HCT116 (cell line): ENCODE measurements at regions not wholly inside any gene's neighbourhood (a gene's known extent, or its start where the extent isn't known, plus 50 kb on each side); places are given as distances from the start of the nearest gene placed in this dataset.

ENCODE experiments used
- ATF3 ChIP-seq: IDR thresholded peaks from 2 replicates; pipeline ENCODE4 v1.6.1; 2012
- CTCF ChIP-seq, 3 experiments: fragments of 200-600 bp in 1 of 3; sonication (generic) in 1 of 3; IDR thresholded peaks in 2 of 3; conservative IDR thresholded peaks in 1 of 3; 2 replicates each; pipeline ENCODE4 v1.5.1; 2012 to 2017; ENCODE audit warnings: low read depth in 2 of 3, low read length in 2 of 3, antibody characterized with exemption in 1 of 3, borderline replicate concordance in 1 of 3, control low read depth in 1 of 3, mild to moderate bottlenecking in 1 of 3, mixed read lengths in 1 of 3, mixed run types in 1 of 3, moderate library complexity in 1 of 3; ENCODE audit not compliant: insufficient read depth in 1 of 3
- EZH2 ChIP-seq: fragments of 200-600 bp; sonication (generic); IDR thresholded peaks from 2 replicates; pipeline ENCODE4 v1.6.1; 2017; ENCODE audit warnings: antibody characterized with exemption, mixed run types
- POLR2A ChIP-seq: IDR thresholded peaks from 2 replicates; pipeline ENCODE4 v1.7.0; 2011; ENCODE audit warnings: borderline replicate concordance; ENCODE audit not compliant: insufficient read depth, insufficient read length; ENCODE audit errors: extremely low read depth
- POLR2AphosphoS5 ChIP-seq: IDR thresholded peaks from 2 replicates; pipeline ENCODE4 v1.6.1; 2011; ENCODE audit warnings: mild to moderate bottlenecking, low read depth, low read length, moderate library complexity
- RAD21 ChIP-seq: IDR thresholded peaks from 2 replicates; pipeline ENCODE4 v1.6.1; 2012; ENCODE audit warnings: low read depth, mild to moderate bottlenecking
- SIN3A ChIP-seq: IDR thresholded peaks from 2 replicates; pipeline ENCODE4 v1.6.1; 2012; ENCODE audit warnings: low read depth
- TCF7L2 ChIP-seq: IDR thresholded peaks from 2 replicates; pipeline ENCODE4 v1.7.0; 2011; ENCODE audit warnings: borderline replicate concordance, inconsistent platforms; ENCODE audit not compliant: insufficient read depth, insufficient read length; ENCODE audit errors: extremely low read depth

- TF ChIP-seq EZH2 (no peak), SIN3A (no peak), POLR2A (no peak), CTCF (IDR thresholded peaks at IDR 0.05 in 2 of 3, conservative IDR thresholded peaks at IDR 0.05 in 1 of 3; ENCODE audit: borderline replicate concordance in 1 of 3, insufficient read depth in 1 of 3, low read depth in 2 of 3, low read length in 2 of 3) (no peak), ATF3 (no peak), POLR2AphosphoS5 (no peak), RAD21 (no peak), TCF7L2 (no peak)
These were observed 640.6 kb downstream of the SPRY1 start for GRCh38 chr4:124037236-124037635.
